Thyroid gland (tissue), 4 donors: ENCODE measurements at regions not wholly inside any gene's neighbourhood (a gene's known extent, or its start where the extent isn't known, plus 50 kb on each side); places are given as distances from the start of the nearest gene placed in this dataset.

ENCODE experiments used
- POLR2A ChIP-seq, 2 donors: fragments of 450-650 bp; IDR thresholded peaks; one replicate each; pipeline ENCODE4 v1.6.1; 2017; ENCODE audit warnings: antibody characterized with exemption in 2 of 2, mild to moderate bottlenecking in 2 of 2, moderate library complexity in 1 of 2
- TF ChIP-seq, protein P1 (sequence below), 6 experiments: fragments of 200-600 bp in 3 of 6; fragments of 450-650 bp in 3 of 6; sonication (generic) in 3 of 6; IDR thresholded peaks; one replicate each; pipeline ENCODE4 v1.5.1; 2016 to 2019; ENCODE audit warnings: antibody characterized with exemption in 6 of 6, mild to moderate bottlenecking in 2 of 6, inconsistent platforms in 1 of 6, moderate library complexity in 1 of 6

DNA sequence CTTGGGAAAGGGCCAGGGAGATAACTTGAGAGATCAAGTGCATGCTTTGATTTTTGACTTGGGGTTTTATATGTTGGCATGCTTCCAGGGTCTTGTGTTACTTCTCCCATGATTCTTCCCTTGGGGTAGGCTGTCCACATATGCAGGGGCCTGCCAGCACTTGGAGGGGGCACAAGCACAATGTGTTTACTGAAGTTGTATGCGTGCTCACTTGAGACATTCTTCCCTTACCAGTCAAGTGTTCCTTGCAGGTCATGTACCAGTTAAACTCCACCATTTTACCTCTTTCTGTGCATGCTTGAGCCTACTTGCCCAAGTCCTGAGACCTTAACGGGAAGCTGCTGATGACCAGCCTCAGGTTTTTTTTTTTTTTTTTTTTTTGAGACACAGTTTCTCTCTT is 1880.5 kb downstream of the ARAP2 start:
- TF ChIP-seq, protein P1, sequence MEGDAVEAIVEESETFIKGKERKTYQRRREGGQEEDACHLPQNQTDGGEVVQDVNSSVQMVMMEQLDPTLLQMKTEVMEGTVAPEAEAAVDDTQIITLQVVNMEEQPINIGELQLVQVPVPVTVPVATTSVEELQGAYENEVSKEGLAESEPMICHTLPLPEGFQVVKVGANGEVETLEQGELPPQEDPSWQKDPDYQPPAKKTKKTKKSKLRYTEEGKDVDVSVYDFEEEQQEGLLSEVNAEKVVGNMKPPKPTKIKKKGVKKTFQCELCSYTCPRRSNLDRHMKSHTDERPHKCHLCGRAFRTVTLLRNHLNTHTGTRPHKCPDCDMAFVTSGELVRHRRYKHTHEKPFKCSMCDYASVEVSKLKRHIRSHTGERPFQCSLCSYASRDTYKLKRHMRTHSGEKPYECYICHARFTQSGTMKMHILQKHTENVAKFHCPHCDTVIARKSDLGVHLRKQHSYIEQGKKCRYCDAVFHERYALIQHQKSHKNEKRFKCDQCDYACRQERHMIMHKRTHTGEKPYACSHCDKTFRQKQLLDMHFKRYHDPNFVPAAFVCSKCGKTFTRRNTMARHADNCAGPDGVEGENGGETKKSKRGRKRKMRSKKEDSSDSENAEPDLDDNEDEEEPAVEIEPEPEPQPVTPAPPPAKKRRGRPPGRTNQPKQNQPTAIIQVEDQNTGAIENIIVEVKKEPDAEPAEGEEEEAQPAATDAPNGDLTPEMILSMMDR (IDR thresholded peaks at IDR 0.05), result no peak
- no peak for TF ChIP-seq POLR2A (IDR thresholded peaks at IDR 0.05)
